ENCODE measurements at regions not wholly inside any gene's neighbourhood (a gene's known extent, or its start where the extent isn't known, plus 50 kb on each side); places are given as distances from the start of the nearest gene placed in this dataset.

- Histone ChIP-seq H3K27me3 (no peaks in the 10 kb centered on the region), H3K36me3 (no peaks in the 10 kb centered on the region), H3K27ac (no peak overlapping the region), H3K4me3 (ENCODE audit: low read depth in 1 of 2, low read length in 1 of 2) (no peak overlapping the region), H3K9me3 (no peaks in the 10 kb centered on the region), H3K4me1 (ENCODE audit: control insufficient read depth in 1 of 2, insufficient read depth in 1 of 2, low read depth in 1 of 2, low read length in 1 of 2) (no peaks in the 10 kb centered on the region)
- no peak for TF ChIP-seq CTCF (IDR thresholded peaks at IDR 0.05)
These were observed 161.9 kb downstream of the HGF start for GRCh38 chr7:81607987-81608386.

- no peaks in the 10 kb centered on the region for H3K9me3 ChIP-seq
- no peak overlapping the region for H3K27ac ChIP-seq
- no peak overlapping the region for H3K4me3 ChIP-seq (ENCODE audit: low read depth in 1 of 2, low read length in 1 of 2)
- TF ChIP-seq CTCF (IDR thresholded peaks at IDR 0.05): no peak
- no peaks in the 10 kb centered on the region for H3K4me1 ChIP-seq (ENCODE audit: control insufficient read depth in 1 of 2, insufficient read depth in 1 of 2, low read depth in 1 of 2, low read length in 1 of 2)
- H3K27me3 ChIP-seq: no peaks in the 10 kb centered on the region
- no peaks in the 10 kb centered on the region for H3K36me3 ChIP-seq
These were observed 163.6 kb downstream of the HGF start for GRCh38 chr7:81606078-81606863.

GRCh38 chr7:81605493-81605892 lies 164.4 kb downstream of the HGF start:
- no peaks in the 10 kb centered on the region for H3K9me3 ChIP-seq
- no peak overlapping the region for H3K27ac ChIP-seq
- TF ChIP-seq CTCF (IDR thresholded peaks at IDR 0.05): no peak
- no peaks in the 10 kb centered on the region for H3K36me3 ChIP-seq
- no peaks in the 10 kb centered on the region for H3K4me1 ChIP-seq (ENCODE audit: control insufficient read depth in 1 of 2, insufficient read depth in 1 of 2, low read depth in 1 of 2, low read length in 1 of 2)
- no peaks in the 10 kb centered on the region for H3K27me3 ChIP-seq
- no peak overlapping the region for H3K4me3 ChIP-seq (ENCODE audit: low read depth in 1 of 2, low read length in 1 of 2)

GRCh38 chr7:81604808-81605174 lies 165.1 kb downstream of the HGF start:
- Histone ChIP-seq H3K9me3 (no peaks in the 10 kb centered on the region), H3K4me3 (ENCODE audit: low read depth in 1 of 2, low read length in 1 of 2) (no peak overlapping the region), H3K27me3 (no peaks in the 10 kb centered on the region), H3K4me1 (ENCODE audit: control insufficient read depth in 1 of 2, insufficient read depth in 1 of 2, low read depth in 1 of 2, low read length in 1 of 2) (no peaks in the 10 kb centered on the region), H3K27ac (no peak overlapping the region), H3K36me3 (no peaks in the 10 kb centered on the region)
- TF ChIP-seq CTCF (IDR thresholded peaks at IDR 0.05): no peak

GRCh38 chr7:81604075-81604807 lies 165.6 kb downstream of the HGF start:
- Histone ChIP-seq H3K9me3 (no peaks in the 10 kb centered on the region), H3K4me1 (ENCODE audit: control insufficient read depth in 1 of 2, insufficient read depth in 1 of 2, low read depth in 1 of 2, low read length in 1 of 2) (no peaks in the 10 kb centered on the region), H3K36me3 (no peaks in the 10 kb centered on the region), H3K27ac (no peak overlapping the region), H3K27me3 (no peaks in the 10 kb centered on the region), H3K4me3 (ENCODE audit: low read depth in 1 of 2, low read length in 1 of 2) (no peak overlapping the region)
- no peak for TF ChIP-seq CTCF (IDR thresholded peaks at IDR 0.05)

All from neutrophil (primary cell).